HG03558 (cell line): ENCODE measurements at regions not wholly inside any gene's neighbourhood (a gene's known extent, or its start where the extent isn't known, plus 50 kb on each side); places are given as distances from the start of the nearest gene placed in this dataset.
"Not testable (repeated sequence)": the region's sequence is repeated elsewhere in the genome, so short reads cannot be mapped to it uniquely, and the experiment has no call there.

Experiments
- ATAC-seq: cut with Tn5 transposase; IDR thresholded peaks from one replicate; pipeline ENCODE4 v1.9.1; 2021; ENCODE audit warnings: moderate number of reproducible peaks; ENCODE audit not compliant: unreplicated experiment; ENCODE audit errors: extremely low read depth

- ATAC-seq: no peak
Measured at GRCh38 chr13:90857921-90858320, 489.6 kb upstream of the MIR17HG start.

- ATAC-seq: no peak
Measured at GRCh38 chr13:90866006-90866405, 481.5 kb upstream of the MIR17HG start.

GRCh38 chr13:90867336-90867683 lies 480.2 kb upstream of the MIR17HG start:
- peak; percentile 88 for ATAC-seq

- no peak for ATAC-seq
Measured at GRCh38 chr13:90868321-90868920, 479.1 kb upstream of the MIR17HG start.

- ATAC-seq: no peak
Measured at GRCh38 chr13:90869580-90869979, 477.9 kb upstream of the MIR17HG start.

- ATAC-seq: no peak
Measured at GRCh38 chr13:90872491-90873025, 474.9 kb upstream of the MIR17HG start.

GRCh38 chr13:90880790-90881189 lies 466.7 kb upstream of the MIR17HG start:
- ATAC-seq: no peak

GRCh38 chr13:90882551-90882950 lies 464.9 kb upstream of the MIR17HG start:
- ATAC-seq: no peak

- ATAC-seq: no peak
Measured at GRCh38 chr13:90883592-90883991, 463.9 kb upstream of the MIR17HG start.

GRCh38 chr13:90884066-90884465 lies 463.4 kb upstream of the MIR17HG start:
- ATAC-seq: no peak

- ATAC-seq: no peak
Measured at GRCh38 chr13:90889906-90890834, 457.3 kb upstream of the MIR17HG start.

- ATAC-seq: no peak
Measured at GRCh38 chr13:90891329-90891728, 456.2 kb upstream of the MIR17HG start.

GRCh38 chr13:90893199-90893598 lies 454.3 kb upstream of the MIR17HG start:
- ATAC-seq: not testable (repeated sequence)

GRCh38 chr13:90896002-90896401 lies 451.5 kb upstream of the MIR17HG start:
- no peak for ATAC-seq

GRCh38 chr13:90898811-90899210 lies 448.7 kb upstream of the MIR17HG start:
- ATAC-seq: no peak

GRCh38 chr13:90899416-90899815 lies 448.1 kb upstream of the MIR17HG start:
- no peak for ATAC-seq

GRCh38 chr13:90902255-90902654 lies 445.2 kb upstream of the MIR17HG start:
- no peak for ATAC-seq

- no peak for ATAC-seq
Measured at GRCh38 chr13:90906554-90906953, 440.9 kb upstream of the MIR17HG start.

- no peak for ATAC-seq
Measured at GRCh38 chr13:90908792-90909191, 438.7 kb upstream of the MIR17HG start.

GRCh38 chr13:90910018-90910639 lies 437.4 kb upstream of the MIR17HG start:
- ATAC-seq: no peak

- ATAC-seq: no peak
Measured at GRCh38 chr13:90912247-90912646, 435.2 kb upstream of the MIR17HG start.
